HL-60 (cell line): ENCODE measurements at regions not wholly inside any gene's neighbourhood (a gene's known extent, or its start where the extent isn't known, plus 50 kb on each side); places are given as distances from the start of the nearest gene placed in this dataset.

Source experiments
- POLR2AphosphoS5 ChIP-seq: IDR thresholded peaks from 2 replicates; pipeline ENCODE4 v1.6.1; 2012; ENCODE audit warnings: low read depth
- SPI1 ChIP-seq: IDR thresholded peaks from 2 replicates; pipeline ENCODE4 v1.6.1; 2012; ENCODE audit warnings: low read depth, mild to moderate bottlenecking, borderline replicate concordance
- TF ChIP-seq, protein P1 (sequence below): IDR thresholded peaks from one replicate; pipeline ENCODE4 v1.5.1; 2011; ENCODE audit warnings: low read length, control low read depth, inconsistent platforms; ENCODE audit not compliant: insufficient read depth
- TF ChIP-seq, protein P2 (sequence below): IDR thresholded peaks from 2 replicates; pipeline ENCODE4 v1.6.1; 2012; ENCODE audit warnings: low read depth; ENCODE audit not compliant: insufficient replicate concordance

GRCh38 chr13:70630247-70630646 lies 522.0 kb upstream of the KLHL1 start:
- TF ChIP-seq POLR2AphosphoS5 (no peak), SPI1 (no peak)
- TF ChIP-seq, protein P1, sequence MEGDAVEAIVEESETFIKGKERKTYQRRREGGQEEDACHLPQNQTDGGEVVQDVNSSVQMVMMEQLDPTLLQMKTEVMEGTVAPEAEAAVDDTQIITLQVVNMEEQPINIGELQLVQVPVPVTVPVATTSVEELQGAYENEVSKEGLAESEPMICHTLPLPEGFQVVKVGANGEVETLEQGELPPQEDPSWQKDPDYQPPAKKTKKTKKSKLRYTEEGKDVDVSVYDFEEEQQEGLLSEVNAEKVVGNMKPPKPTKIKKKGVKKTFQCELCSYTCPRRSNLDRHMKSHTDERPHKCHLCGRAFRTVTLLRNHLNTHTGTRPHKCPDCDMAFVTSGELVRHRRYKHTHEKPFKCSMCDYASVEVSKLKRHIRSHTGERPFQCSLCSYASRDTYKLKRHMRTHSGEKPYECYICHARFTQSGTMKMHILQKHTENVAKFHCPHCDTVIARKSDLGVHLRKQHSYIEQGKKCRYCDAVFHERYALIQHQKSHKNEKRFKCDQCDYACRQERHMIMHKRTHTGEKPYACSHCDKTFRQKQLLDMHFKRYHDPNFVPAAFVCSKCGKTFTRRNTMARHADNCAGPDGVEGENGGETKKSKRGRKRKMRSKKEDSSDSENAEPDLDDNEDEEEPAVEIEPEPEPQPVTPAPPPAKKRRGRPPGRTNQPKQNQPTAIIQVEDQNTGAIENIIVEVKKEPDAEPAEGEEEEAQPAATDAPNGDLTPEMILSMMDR: no peak
- TF ChIP-seq, protein P2, sequence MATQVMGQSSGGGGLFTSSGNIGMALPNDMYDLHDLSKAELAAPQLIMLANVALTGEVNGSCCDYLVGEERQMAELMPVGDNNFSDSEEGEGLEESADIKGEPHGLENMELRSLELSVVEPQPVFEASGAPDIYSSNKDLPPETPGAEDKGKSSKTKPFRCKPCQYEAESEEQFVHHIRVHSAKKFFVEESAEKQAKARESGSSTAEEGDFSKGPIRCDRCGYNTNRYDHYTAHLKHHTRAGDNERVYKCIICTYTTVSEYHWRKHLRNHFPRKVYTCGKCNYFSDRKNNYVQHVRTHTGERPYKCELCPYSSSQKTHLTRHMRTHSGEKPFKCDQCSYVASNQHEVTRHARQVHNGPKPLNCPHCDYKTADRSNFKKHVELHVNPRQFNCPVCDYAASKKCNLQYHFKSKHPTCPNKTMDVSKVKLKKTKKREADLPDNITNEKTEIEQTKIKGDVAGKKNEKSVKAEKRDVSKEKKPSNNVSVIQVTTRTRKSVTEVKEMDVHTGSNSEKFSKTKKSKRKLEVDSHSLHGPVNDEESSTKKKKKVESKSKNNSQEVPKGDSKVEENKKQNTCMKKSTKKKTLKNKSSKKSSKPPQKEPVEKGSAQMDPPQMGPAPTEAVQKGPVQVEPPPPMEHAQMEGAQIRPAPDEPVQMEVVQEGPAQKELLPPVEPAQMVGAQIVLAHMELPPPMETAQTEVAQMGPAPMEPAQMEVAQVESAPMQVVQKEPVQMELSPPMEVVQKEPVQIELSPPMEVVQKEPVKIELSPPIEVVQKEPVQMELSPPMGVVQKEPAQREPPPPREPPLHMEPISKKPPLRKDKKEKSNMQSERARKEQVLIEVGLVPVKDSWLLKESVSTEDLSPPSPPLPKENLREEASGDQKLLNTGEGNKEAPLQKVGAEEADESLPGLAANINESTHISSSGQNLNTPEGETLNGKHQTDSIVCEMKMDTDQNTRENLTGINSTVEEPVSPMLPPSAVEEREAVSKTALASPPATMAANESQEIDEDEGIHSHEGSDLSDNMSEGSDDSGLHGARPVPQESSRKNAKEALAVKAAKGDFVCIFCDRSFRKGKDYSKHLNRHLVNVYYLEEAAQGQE: no peak
